Thyroid gland (tissue), 4 donors: ENCODE measurements at regions not wholly inside any gene's neighbourhood (a gene's known extent, or its start where the extent isn't known, plus 50 kb on each side); places are given as distances from the start of the nearest gene placed in this dataset.

Experiments used
- CTCF ChIP-seq, 6 experiments: fragments of 200-600 bp in 3 of 6; fragments of 450-650 bp in 3 of 6; sonication (generic) in 3 of 6; IDR thresholded peaks; one replicate each; pipeline ENCODE4 v1.5.1; 2016 to 2019; ENCODE audit warnings: antibody characterized with exemption in 6 of 6, mild to moderate bottlenecking in 2 of 6, inconsistent platforms in 1 of 6, moderate library complexity in 1 of 6
- POLR2A ChIP-seq, 2 donors: fragments of 450-650 bp; IDR thresholded peaks; one replicate each; pipeline ENCODE4 v1.6.1; 2017; ENCODE audit warnings: antibody characterized with exemption in 2 of 2, mild to moderate bottlenecking in 2 of 2, moderate library complexity in 1 of 2

GRCh38 chr4:25527034-25527433 is 128.6 kb upstream of the SLC34A2 start:
- TF ChIP-seq CTCF (IDR thresholded peaks at IDR 0.05), result no peak
- no peak for TF ChIP-seq POLR2A (IDR thresholded peaks at IDR 0.05)
